Fibroblast of gingiva (primary cell): ENCODE measurements at regions not wholly inside any gene's neighbourhood (a gene's known extent, or its start where the extent isn't known, plus 50 kb on each side); places are given as distances from the start of the nearest gene placed in this dataset.

Experiments used
- DNase-seq: peaks from one replicate; pipeline ENCODE4 v3.0.0-alpha.2; 2011; ENCODE audit warnings: low read depth

GRCh38 chr2:238701341-238702206, 146.3 kb upstream of the TWIST2 start:
- no peak for DNase-seq

GRCh38 chr2:238702276-238703052, 145.4 kb upstream of the TWIST2 start:
- DNase-seq: no peak

GRCh38 chr2:238703053-238703415, 144.9 kb upstream of the TWIST2 start:
- no peak for DNase-seq

- DNase-seq: no peak
Observed at GRCh38 chr2:238703436-238703835, 144.4 kb upstream of the TWIST2 start.

GRCh38 chr2:238704471-238705225, 143.2 kb upstream of the TWIST2 start:
- DNase-seq: no peak

- DNase-seq: no peak
Observed at GRCh38 chr2:238706163-238706562, 141.7 kb upstream of the TWIST2 start.

- no peak for DNase-seq
Observed at GRCh38 chr2:238706673-238707072, 141.2 kb upstream of the TWIST2 start.

GRCh38 chr2:238709325-238710025, 138.4 kb upstream of the TWIST2 start:
- peak; percentile 43 for DNase-seq

- peak; percentile 73 for DNase-seq
Observed at GRCh38 chr2:238710032-238710735, 137.7 kb upstream of the TWIST2 start.

GRCh38 chr2:238710787-238711186, 137.1 kb upstream of the TWIST2 start:
- DNase-seq: no peak

GRCh38 chr2:238711346-238711745, 136.5 kb upstream of the TWIST2 start:
- no peak for DNase-seq

GRCh38 chr2:238712011-238712410, 135.9 kb upstream of the TWIST2 start:
- no peak for DNase-seq

- DNase-seq: no peak
Observed at GRCh38 chr2:238713198-238713826, 134.6 kb upstream of the TWIST2 start.

- no peak for DNase-seq
Observed at GRCh38 chr2:238714038-238714528, 133.8 kb upstream of the TWIST2 start.

- no peak for DNase-seq
Observed at GRCh38 chr2:238716171-238716570, 131.7 kb upstream of the TWIST2 start.

- no peak for DNase-seq
Observed at GRCh38 chr2:238716585-238716984, 131.3 kb upstream of the TWIST2 start.

GRCh38 chr2:238717084-238717483, 130.8 kb upstream of the TWIST2 start:
- DNase-seq: no peak

- DNase-seq: no peak
Observed at GRCh38 chr2:238719641-238720040, 128.2 kb upstream of the TWIST2 start.

- peak; percentile 28 for DNase-seq
Observed at GRCh38 chr2:238720232-238720672, 127.6 kb upstream of the TWIST2 start.

GRCh38 chr2:238722181-238722580, 125.7 kb upstream of the TWIST2 start:
- no peak for DNase-seq

GRCh38 chr2:238722883-238723282, 125.0 kb upstream of the TWIST2 start:
- DNase-seq: no peak
